ENCODE measurements at regions not wholly inside any gene's neighbourhood (a gene's known extent, or its start where the extent isn't known, plus 50 kb on each side); places are given as distances from the start of the nearest gene placed in this dataset.

GRCh38 chr1:5701642-5702041, 290.6 kb downstream of the NPHP4 start:
- TF ChIP-seq CREB1 (IDR thresholded peaks at IDR 0.05; ENCODE audit: low read depth) = no peak
- TF ChIP-seq, protein P1, sequence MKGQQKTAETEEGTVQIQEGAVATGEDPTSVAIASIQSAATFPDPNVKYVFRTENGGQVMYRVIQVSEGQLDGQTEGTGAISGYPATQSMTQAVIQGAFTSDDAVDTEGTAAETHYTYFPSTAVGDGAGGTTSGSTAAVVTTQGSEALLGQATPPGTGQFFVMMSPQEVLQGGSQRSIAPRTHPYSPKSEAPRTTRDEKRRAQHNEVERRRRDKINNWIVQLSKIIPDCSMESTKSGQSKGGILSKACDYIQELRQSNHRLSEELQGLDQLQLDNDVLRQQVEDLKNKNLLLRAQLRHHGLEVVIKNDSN (IDR thresholded peaks at IDR 0.05) = no peak
- no peak for TF ChIP-seq TEAD4 (IDR thresholded peaks at IDR 0.05)
- TF ChIP-seq EP300 (IDR thresholded peaks at IDR 0.05; ENCODE audit: borderline replicate concordance) = no peak
- no peak for TF ChIP-seq TCF12 (IDR thresholded peaks at IDR 0.05; ENCODE audit: low read depth)
- no peak for TF ChIP-seq MAX (IDR thresholded peaks at IDR 0.05)
- no peak for TF ChIP-seq REST (IDR thresholded peaks at IDR 0.05; ENCODE audit: low read depth)

All from Ishikawa (cell line).